ENCODE measurements at regions not wholly inside any gene's neighbourhood (a gene's known extent, or its start where the extent isn't known, plus 50 kb on each side); places are given as distances from the start of the nearest gene placed in this dataset.

DNA sequence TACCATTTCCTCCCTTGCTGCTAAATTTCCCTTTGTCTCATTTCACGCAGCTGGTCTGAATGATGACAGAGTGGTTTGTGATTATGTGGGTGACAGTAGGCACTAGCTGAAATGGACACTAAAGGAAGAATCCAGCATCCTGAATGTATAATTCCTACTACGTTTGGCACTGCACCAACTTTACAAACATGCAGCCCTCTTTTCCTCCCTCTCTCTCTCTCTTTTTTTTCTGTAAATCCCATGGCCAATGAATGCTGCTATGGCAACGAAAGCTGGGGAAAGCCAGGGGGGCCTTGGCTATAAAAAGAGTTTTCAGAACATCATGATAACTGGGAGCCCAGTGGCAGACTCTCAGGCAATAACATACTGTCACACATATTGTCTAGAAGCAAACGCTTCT is 367.2 kb upstream of the AGTR1 start:
- TF ChIP-seq HDGF (IDR thresholded peaks at IDR 0.05; ENCODE audit: borderline replicate concordance) (no peak), ELF4 (IDR thresholded peaks at IDR 0.05) (no peak)

All from HEK293T (cell line).